ENCODE measurements at regions not wholly inside any gene's neighbourhood (a gene's known extent, or its start where the extent isn't known, plus 50 kb on each side); places are given as distances from the start of the nearest gene placed in this dataset.

DNA sequence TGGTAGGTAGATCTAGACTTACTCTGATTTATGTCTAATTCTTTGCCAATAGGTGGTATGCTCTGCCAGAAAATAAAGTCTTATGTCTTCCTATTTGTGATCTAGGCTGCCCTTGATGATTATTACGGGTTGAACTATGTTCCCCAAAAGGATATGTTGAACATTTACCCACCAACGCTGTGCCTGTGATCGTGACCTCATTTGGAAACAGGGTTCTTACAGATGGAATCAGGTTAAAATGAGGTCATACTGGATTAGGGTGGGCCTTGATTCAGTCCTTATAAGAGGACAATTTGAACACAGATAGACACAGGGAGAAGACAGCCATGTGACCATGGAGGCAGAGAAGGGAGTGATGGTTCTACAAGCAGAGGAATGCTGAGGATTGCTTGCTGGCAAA is 95.1 kb upstream of the BCAR3 start:
- DNase-seq (ENCODE audit: low read depth), result no peak
- no peak overlapping the region for H3K4me3 ChIP-seq (ENCODE audit: low read depth, low read length)
- TF ChIP-seq, protein P1, sequence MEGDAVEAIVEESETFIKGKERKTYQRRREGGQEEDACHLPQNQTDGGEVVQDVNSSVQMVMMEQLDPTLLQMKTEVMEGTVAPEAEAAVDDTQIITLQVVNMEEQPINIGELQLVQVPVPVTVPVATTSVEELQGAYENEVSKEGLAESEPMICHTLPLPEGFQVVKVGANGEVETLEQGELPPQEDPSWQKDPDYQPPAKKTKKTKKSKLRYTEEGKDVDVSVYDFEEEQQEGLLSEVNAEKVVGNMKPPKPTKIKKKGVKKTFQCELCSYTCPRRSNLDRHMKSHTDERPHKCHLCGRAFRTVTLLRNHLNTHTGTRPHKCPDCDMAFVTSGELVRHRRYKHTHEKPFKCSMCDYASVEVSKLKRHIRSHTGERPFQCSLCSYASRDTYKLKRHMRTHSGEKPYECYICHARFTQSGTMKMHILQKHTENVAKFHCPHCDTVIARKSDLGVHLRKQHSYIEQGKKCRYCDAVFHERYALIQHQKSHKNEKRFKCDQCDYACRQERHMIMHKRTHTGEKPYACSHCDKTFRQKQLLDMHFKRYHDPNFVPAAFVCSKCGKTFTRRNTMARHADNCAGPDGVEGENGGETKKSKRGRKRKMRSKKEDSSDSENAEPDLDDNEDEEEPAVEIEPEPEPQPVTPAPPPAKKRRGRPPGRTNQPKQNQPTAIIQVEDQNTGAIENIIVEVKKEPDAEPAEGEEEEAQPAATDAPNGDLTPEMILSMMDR (IDR thresholded peaks at IDR 0.05; ENCODE audit: insufficient read depth, low read length), result no peak

DNA sequence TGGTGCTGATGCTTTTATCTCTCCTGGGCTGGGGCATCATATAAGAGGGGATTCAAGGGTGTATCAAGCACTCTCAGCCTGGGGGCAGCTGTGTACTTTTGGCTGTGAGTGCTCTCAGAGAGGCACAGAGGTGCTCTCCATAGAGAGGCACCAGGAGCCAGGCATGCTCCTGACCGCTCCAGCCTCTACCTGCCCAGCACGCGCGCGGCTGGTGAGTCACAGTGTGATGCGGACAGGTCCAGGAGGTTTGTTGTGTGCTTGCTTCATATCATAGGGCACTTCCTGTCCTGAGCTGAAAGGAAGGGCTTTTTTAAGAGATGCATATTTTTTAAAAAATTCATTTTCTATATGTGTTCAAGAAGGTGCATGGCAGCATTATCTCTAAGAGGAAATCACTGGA is 93.6 kb upstream of the BCAR3 start:
- no peak overlapping the region for H3K4me3 ChIP-seq (ENCODE audit: low read depth, low read length)
- DNase-seq (ENCODE audit: low read depth), result no peak
- TF ChIP-seq, protein P1 (IDR thresholded peaks at IDR 0.05; ENCODE audit: insufficient read depth, low read length), result no peak

DNA sequence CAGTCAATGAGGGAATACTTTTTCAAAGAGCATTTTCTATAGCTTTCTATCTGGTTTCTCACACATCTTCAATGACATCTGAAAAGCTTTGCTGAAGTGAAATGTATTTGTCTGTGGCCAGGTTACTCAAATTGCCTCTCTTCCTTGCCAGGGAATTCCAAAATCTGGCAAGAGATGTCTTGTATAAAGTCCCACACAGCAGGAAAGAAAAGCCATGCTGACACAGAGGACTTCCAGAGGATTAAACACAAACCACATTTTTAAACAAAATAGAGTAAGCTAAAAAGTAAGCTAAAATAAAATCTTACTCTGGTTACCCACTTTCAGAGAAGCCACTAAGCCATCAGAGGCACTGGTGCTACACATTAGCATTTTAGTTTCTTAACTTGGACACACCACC is 93.1 kb upstream of the BCAR3 start:
- TF ChIP-seq, protein P1 (IDR thresholded peaks at IDR 0.05; ENCODE audit: insufficient read depth, low read length), result no peak
- H3K4me3 ChIP-seq (ENCODE audit: low read depth, low read length), result no peak overlapping the region
- DNase-seq (ENCODE audit: low read depth), result peak; percentile 33

DNA sequence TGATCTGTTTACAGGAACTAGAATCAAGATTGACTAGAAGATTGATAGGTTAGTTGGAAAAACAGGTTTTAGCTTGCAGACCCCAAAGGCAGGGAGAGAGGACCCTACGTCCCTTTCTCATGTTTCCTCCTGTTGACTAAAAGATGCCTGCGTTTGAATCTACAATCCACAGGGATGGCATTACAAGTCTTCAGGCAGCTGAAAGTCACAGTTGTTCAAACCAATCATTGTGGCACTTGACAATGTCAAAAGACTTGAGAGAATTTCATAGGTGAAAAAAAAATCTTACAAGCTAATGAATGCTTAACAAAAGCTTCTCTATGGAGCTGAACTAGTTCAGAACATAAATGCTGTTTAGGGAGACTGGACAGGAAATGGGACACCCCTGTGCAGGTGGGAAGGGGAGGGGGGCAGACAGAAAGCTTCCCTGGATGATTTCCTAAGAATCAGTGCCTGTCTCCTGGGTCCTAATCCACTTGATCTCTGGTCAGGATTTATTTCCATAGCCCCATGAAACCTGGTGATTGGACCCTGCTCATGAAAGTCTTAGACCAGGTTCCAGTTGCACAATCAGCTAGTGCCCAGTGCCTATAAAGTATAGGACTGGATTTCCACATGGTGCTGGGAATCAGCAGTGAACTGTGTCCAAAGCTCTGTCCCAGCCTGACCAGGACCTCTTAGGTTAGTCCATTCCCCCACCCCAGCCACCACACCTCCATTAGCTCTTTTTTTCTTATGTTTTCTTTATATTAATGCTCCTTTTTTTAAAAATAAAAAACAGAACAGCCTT is 91.6 kb upstream of the BCAR3 start:
- H3K4me3 ChIP-seq (ENCODE audit: low read depth, low read length), result no peak overlapping the region
- DNase-seq (ENCODE audit: low read depth), result no peak
- TF ChIP-seq, protein P1 (IDR thresholded peaks at IDR 0.05; ENCODE audit: insufficient read depth, low read length), result no peak

DNA sequence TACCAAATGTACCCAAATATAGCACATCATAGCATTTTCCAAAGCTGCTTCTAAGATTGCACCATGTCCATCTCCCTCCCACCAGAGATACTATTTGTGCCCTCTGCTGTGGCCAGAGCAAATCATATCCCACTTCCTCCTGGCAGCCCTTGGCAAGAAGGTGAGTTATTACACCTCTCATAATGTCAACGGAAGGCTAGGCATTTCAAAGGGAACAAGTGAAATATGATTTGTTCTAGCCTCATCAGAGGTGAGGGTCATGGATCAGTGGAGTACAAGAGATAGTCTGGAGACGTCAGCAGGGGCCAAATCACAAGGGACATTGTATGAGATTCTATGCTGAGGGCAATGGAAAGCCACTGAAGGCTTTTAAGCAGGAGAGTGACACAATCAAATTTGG is 90.2 kb upstream of the BCAR3 start:
- TF ChIP-seq, protein P1 (IDR thresholded peaks at IDR 0.05; ENCODE audit: insufficient read depth, low read length), result no peak
- no peak for DNase-seq (ENCODE audit: low read depth)

DNA sequence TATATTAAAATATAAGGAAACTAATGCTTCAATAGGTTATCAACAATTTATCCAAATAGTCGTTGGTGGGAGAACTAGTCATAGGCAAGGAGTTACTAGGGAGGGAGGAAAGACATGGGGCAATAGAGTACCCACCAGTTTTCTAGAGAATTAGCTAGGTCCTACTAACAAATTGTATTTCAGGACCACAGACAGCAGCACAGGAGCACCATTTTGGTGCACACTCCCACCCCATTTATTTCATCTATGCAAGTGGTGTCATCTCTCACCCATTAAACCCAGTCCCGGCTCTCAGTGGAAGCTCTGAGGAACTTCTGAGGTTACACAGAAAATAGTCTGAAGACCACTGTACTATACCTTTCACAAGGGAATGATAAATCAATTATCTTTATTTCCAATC is 89.0 kb upstream of the BCAR3 start:
- TF ChIP-seq, protein P1 (IDR thresholded peaks at IDR 0.05; ENCODE audit: insufficient read depth, low read length), result no peak
- peak; percentile 38 for DNase-seq (ENCODE audit: low read depth)
- H3K4me3 ChIP-seq (ENCODE audit: low read depth, low read length), result no peak overlapping the region

More for the DNA sequence above, 90.2 kb upstream of the BCAR3 start:
- H3K4me3 ChIP-seq (ENCODE audit: low read depth, low read length), result no peak overlapping the region

DNA sequence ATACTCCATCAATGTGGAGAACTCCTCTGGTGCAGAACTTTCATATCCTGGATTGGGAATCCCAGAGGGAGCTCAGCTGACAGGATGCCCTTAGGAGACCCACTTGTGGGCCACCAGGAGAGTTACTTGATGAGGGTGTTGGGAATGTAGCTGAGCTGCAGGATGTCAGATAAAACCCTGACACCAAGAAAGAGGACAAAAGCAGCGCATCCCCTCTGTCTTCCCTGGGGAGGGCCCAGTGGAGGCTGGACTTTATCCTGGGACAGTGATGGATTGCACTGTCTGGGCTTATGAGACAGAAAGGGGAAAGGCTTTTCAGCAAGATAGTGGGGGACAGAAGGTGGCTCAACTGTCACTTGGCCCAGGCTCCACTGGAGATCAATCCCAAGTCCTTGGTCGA is 88.1 kb upstream of the BCAR3 start:
- DNase-seq (ENCODE audit: low read depth), result no peak
- TF ChIP-seq, protein P1 (IDR thresholded peaks at IDR 0.05; ENCODE audit: insufficient read depth, low read length), result no peak
- H3K4me3 ChIP-seq (ENCODE audit: low read depth, low read length), result no peak overlapping the region
